ENCODE measurements at regions not wholly inside any gene's neighbourhood (a gene's known extent, or its start where the extent isn't known, plus 50 kb on each side); places are given as distances from the start of the nearest gene placed in this dataset.
"Not testable (repeated sequence)": the region's sequence is repeated elsewhere in the genome, so short reads cannot be mapped to it uniquely, and the experiment has no call there.

DNA sequence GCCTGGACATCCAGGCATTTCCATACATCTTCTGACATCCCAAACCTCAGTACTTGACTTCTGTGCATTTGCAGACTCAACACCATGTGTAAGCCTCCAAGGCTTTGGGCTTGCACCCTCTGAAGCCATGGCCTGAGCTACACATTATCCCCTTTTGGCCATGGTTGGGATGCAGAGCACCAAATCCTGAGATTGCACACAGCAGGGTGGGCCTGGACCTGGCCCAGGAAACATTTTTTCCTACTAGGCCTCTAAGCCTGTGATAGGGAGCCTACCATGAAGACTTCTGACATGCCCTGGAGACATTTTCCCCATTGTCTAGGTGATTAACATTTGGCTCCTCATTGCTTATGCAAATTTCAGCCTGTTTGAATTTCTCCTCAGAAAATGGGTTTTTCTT is 853.4 kb upstream of the SPRY2 start:
- no peaks in the 10 kb centered on the region for H3K4me1 Mint-ChIP-seq
- no peak overlapping the region for H3K4me3 Mint-ChIP-seq
- H3K9me3 Mint-ChIP-seq: peaks cover 12% of the 10 kb centered on the region
- no peaks in the 10 kb centered on the region for H3K27me3 Mint-ChIP-seq
- no peaks in the 10 kb centered on the region for H3K36me3 Mint-ChIP-seq
- no peak for ATAC-seq
- H3K27ac Mint-ChIP-seq: no peak overlapping the region

- Mint-ChIP-seq H3K27ac (no peak overlapping the region), H3K36me3 (no peaks in the 10 kb centered on the region), H3K27me3 (no peaks in the 10 kb centered on the region), H3K4me1 (no peaks in the 10 kb centered on the region), H3K9me3 (no peaks in the 10 kb centered on the region), H3K4me3 (no peak overlapping the region)
- no peak for ATAC-seq
Measured at GRCh38 chr13:81184556-81185265, 843.8 kb upstream of the SPRY2 start.

DNA sequence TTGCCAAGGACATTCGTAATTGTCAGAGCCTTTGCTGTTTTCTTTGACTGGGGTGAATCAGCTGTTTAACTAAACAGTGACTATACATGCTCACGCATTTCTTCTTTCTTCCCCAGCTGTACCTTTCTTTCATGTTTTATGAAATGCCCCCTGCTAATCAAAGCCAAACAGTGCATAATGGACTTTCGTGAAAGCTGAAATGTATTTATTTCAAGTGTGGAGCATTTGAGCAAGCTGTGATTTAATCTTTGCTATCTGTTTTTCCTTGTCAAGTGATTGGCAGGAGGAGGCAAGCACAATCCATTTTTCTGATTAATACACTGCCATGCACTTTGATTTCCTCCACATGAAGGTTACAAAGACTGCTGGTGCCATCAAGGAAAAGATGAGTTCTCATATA is 831.7 kb upstream of the SPRY2 start:
- no peak for ATAC-seq
- H3K27ac Mint-ChIP-seq: no peak overlapping the region
- H3K4me1 Mint-ChIP-seq: no peaks in the 10 kb centered on the region
- no peak overlapping the region for H3K4me3 Mint-ChIP-seq
- H3K9me3 Mint-ChIP-seq: no peaks in the 10 kb centered on the region
- no peaks in the 10 kb centered on the region for H3K27me3 Mint-ChIP-seq
- no peaks in the 10 kb centered on the region for H3K36me3 Mint-ChIP-seq

- Mint-ChIP-seq H3K9me3 (peaks cover 5% of the 10 kb centered on the region), H3K27ac (no peak overlapping the region), H3K27me3 (no peaks in the 10 kb centered on the region), H3K4me1 (no peaks in the 10 kb centered on the region), H3K4me3 (no peak overlapping the region), H3K36me3 (no peaks in the 10 kb centered on the region)
- no peak for ATAC-seq
Measured at GRCh38 chr13:81171065-81171647, 830.2 kb upstream of the SPRY2 start.

GRCh38 chr13:81163823-81164222 is 822.9 kb upstream of the SPRY2 start:
- not testable (repeated sequence) for H3K36me3 Mint-ChIP-seq, ATAC-seq, H3K27ac Mint-ChIP-seq, H3K9me3 Mint-ChIP-seq, H3K27me3 Mint-ChIP-seq, H3K4me1 Mint-ChIP-seq, H3K4me3 Mint-ChIP-seq

DNA sequence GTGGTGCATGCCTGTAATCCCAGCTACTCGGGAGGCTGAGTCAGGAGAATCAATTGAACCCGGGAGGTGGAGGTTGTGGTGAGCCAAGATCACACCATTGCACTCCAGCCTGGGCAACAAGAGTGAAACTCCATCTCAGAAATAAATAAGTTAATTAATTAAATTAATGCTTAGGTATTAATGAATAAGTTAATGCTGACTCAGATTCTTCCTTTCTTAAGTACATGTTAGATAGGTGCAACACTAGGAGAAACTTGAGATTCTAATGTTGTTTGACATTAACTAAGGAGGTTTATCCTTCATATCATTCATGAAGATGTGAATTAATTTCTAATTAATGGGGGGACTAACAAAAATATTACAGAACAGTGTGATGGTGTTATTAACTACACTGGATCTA is 812.6 kb upstream of the SPRY2 start:
- H3K9me3 Mint-ChIP-seq: no peaks in the 10 kb centered on the region
- H3K36me3 Mint-ChIP-seq: no peaks in the 10 kb centered on the region
- no peaks in the 10 kb centered on the region for H3K4me1 Mint-ChIP-seq
- no peak overlapping the region for H3K4me3 Mint-ChIP-seq
- H3K27ac Mint-ChIP-seq: no peak overlapping the region
- H3K27me3 Mint-ChIP-seq: no peaks in the 10 kb centered on the region
- no peak for ATAC-seq

DNA sequence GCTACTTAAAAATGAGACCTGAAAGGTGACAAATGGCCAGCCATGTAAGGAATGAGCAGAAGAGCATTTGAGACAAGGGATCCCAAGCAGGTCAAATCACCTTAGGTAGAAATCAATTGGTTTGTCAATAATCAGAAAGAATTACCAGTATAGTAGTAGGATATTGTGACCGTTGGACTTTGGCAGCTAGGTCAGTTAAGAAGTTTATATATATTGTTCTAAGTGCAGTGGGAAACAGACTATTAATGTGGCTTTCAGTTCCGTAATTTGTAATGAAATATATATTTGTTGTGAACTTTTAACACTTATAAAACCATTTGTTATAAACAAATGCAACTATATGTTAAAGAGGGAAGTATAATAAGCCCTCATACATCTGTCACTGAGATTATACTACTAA is 807.9 kb upstream of the SPRY2 start:
- H3K4me1 Mint-ChIP-seq: no peaks in the 10 kb centered on the region
- ATAC-seq: no peak
- no peak overlapping the region for H3K27ac Mint-ChIP-seq
- H3K27me3 Mint-ChIP-seq: no peaks in the 10 kb centered on the region
- H3K4me3 Mint-ChIP-seq: no peak overlapping the region
- no peaks in the 10 kb centered on the region for H3K36me3 Mint-ChIP-seq
- peaks cover 4% of the 10 kb centered on the region for H3K9me3 Mint-ChIP-seq

GRCh38 chr13:81146576-81146975 is 805.6 kb upstream of the SPRY2 start:
- not testable (repeated sequence) for H3K4me3 Mint-ChIP-seq, H3K27ac Mint-ChIP-seq, H3K4me1 Mint-ChIP-seq, H3K9me3 Mint-ChIP-seq, H3K27me3 Mint-ChIP-seq, ATAC-seq, H3K36me3 Mint-ChIP-seq

DNA sequence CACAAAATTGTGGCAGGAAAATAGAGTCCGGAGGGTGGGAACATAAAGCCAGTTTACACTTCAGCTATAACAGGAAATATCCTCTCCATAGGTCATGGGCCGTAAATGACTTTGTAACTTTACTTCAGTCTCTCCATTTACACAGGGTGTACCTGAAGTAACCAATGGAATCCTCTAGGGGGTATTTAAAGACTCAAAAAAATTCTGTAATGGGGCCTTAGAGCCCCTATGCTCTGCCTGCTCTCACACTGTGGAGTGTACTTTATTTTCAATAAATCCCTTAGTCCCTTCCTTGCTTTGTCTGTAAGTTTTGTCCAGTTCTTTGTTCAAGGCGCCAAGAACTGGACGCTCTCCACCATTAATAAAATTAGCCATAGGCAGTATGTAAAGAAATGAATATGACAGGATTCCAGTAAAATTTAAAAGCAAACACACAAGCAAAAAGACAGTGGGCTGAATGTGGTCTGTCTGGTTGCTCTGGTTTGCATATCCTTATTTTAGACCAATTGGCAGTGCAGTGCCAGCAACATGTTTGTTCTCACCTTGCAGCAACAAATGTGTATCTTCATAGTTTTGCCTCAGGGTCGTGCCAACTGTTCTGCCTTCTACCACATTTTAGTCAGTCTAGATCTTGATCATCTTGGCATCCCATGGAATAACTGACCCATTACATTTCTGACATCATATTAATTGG is 801.5 kb upstream of the SPRY2 start:
- no peak overlapping the region for H3K4me3 Mint-ChIP-seq
- H3K27me3 Mint-ChIP-seq: no peaks in the 10 kb centered on the region
- H3K9me3 Mint-ChIP-seq: peaks cover 2% of the 10 kb centered on the region
- no peaks in the 10 kb centered on the region for H3K36me3 Mint-ChIP-seq
- H3K4me1 Mint-ChIP-seq: no peaks in the 10 kb centered on the region
- no peak overlapping the region for H3K27ac Mint-ChIP-seq
- no peak for ATAC-seq

DNA sequence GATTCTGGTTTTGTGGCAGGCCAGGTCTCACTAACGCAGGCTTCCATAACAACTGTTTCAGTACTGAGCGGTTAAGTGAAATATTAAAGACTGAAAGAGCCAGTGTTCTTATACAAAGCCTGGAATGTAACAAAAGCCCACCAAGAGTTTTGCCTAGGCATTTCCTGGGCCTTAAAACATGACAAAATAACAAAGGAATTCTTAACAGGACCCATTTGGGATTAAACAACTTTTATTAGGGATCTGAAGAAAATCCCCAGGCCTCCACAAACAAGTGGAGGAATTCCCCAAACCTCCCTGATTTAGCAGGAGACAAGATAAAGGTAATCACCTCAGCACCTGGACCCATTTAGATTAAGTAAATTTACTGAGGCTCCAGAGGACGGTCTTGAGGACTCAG is 799.7 kb upstream of the SPRY2 start:
- Mint-ChIP-seq H3K27ac (no peak overlapping the region), H3K4me3 (no peak overlapping the region), H3K36me3 (no peaks in the 10 kb centered on the region), H3K27me3 (no peaks in the 10 kb centered on the region), H3K9me3 (no peaks in the 10 kb centered on the region), H3K4me1 (no peaks in the 10 kb centered on the region)
- ATAC-seq: no peak

DNA sequence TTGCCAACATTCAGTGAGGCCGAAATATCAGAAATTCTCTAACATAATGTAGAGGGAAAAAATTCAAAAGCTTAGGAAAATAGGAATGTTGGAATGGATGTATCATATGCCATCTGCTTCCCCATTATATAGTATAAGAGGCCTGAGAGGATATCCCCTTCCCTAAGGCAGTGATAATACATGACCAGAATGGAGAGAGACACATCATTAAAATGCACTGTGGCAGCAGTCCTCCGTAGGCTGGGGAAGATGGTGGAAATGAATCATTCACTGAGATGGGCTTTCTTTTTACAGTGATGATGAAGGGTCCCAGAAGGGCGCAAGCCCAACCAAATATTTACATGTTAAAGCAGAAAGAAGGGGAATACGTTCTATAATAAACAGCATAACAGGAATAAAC is 799.1 kb upstream of the SPRY2 start:
- no peaks in the 10 kb centered on the region for H3K36me3 Mint-ChIP-seq
- H3K9me3 Mint-ChIP-seq: no peaks in the 10 kb centered on the region
- no peak overlapping the region for H3K4me3 Mint-ChIP-seq
- H3K27me3 Mint-ChIP-seq: no peaks in the 10 kb centered on the region
- ATAC-seq: no peak
- no peaks in the 10 kb centered on the region for H3K4me1 Mint-ChIP-seq
- H3K27ac Mint-ChIP-seq: no peak overlapping the region

GRCh38 chr13:81138353-81138980 is 797.5 kb upstream of the SPRY2 start:
- Mint-ChIP-seq H3K4me3 (no peak overlapping the region), H3K36me3 (no peaks in the 10 kb centered on the region), H3K27me3 (no peaks in the 10 kb centered on the region), H3K27ac (no peak overlapping the region), H3K4me1 (no peaks in the 10 kb centered on the region), H3K9me3 (no peaks in the 10 kb centered on the region)
- peak; percentile 16 for ATAC-seq

DNA sequence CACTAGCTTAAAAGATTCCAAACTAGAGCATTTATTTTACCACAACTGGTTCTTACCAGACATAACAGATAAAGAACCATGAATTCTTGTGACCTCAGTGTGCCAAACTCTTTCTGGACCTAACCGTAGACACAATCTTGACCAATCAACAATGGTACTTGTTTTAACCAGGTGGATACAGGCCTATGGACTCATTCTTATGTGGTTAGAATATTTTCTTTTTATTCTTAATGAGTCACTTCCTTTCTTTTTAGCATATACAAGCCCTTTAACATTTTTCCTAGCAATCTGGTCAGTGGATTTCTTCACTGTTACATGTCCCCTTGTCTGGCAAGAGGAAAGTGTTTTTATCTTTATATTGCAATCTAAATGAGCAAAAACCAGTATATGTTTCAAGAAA is 792.1 kb upstream of the SPRY2 start:
- Mint-ChIP-seq H3K9me3 (peaks cover 5% of the 10 kb centered on the region), H3K4me1 (no peaks in the 10 kb centered on the region), H3K27ac (no peak overlapping the region), H3K27me3 (no peaks in the 10 kb centered on the region), H3K36me3 (no peaks in the 10 kb centered on the region), H3K4me3 (no peak overlapping the region)
- ATAC-seq: no peak

DNA sequence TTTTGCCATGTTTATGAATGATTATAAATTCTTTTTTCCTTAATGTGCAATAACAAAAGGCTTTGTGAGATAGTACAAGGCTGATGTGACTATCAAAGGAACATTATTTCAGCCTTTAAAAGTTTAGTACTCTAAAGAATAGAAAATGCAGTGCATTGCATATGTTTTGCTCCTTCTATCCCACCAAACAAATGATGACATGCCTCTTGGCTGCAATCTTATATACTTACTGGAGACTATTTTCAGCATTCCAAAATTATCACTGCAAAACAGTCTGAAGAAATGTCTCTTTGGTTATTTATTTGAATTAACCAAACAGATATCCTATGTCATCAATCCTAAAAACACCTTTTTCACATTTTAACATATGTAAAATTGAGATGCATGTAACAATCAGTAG is 776.5 kb upstream of the SPRY2 start:
- no peak overlapping the region for H3K27ac Mint-ChIP-seq
- H3K4me1 Mint-ChIP-seq: no peaks in the 10 kb centered on the region
- H3K4me3 Mint-ChIP-seq: no peak overlapping the region
- ATAC-seq: no peak
- no peaks in the 10 kb centered on the region for H3K9me3 Mint-ChIP-seq
- no peaks in the 10 kb centered on the region for H3K36me3 Mint-ChIP-seq
- H3K27me3 Mint-ChIP-seq: no peaks in the 10 kb centered on the region

DNA sequence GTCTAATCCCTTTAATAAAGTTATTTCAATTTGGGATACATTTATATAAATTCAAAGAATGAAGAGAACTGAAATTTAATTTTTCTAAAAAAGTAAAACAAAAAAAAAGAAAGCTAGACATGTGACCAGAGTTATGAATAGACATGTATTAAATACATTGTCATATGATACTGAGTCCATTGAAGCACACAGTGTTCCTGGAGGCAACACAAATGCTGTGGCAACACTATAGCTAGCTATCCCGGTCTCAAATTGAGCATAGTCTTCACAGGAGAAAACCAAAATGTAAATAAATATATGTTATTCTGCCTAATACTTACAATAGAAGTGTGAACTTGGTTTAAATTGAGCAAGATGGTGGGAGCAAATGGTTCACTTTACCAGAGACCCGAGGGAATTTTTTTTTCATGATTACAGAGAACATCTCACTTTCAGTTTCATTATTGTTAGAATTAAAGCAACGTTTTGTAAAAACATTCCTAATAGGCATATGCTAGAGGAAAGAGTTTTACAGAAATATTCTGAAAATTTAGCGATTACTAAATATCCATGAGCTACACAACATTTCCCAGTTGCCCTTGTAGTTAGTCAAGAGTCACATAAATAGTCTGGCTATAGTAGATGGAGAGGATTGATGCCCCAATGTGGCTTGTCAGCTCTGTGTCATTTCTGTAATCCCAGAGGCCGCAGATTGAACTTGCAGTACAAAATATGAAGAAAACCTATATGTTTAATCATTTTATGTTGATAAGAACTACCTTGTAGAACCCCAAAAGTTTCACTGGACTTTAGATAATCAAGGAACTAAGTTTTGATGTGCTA is 775.7 kb upstream of the SPRY2 start:
- H3K36me3 Mint-ChIP-seq: no peaks in the 10 kb centered on the region
- no peak overlapping the region for H3K4me3 Mint-ChIP-seq
- H3K27ac Mint-ChIP-seq: no peak overlapping the region
- no peaks in the 10 kb centered on the region for H3K9me3 Mint-ChIP-seq
- H3K4me1 Mint-ChIP-seq: no peaks in the 10 kb centered on the region
- ATAC-seq: no peak
- H3K27me3 Mint-ChIP-seq: no peaks in the 10 kb centered on the region
